Mesothelial cell of epicardium (in vitro differentiated cells): ENCODE measurements at regions not wholly inside any gene's neighbourhood (a gene's known extent, or its start where the extent isn't known, plus 50 kb on each side); places are given as distances from the start of the nearest gene placed in this dataset.

ENCODE experiments used
- DNase-seq, 2 experiments: peaks; one replicate each; pipeline ENCODE4 v3.0.0; 2021; ENCODE audit warnings: low spot score in 2 of 2; ENCODE audit not compliant: unreplicated experiment in 2 of 2
- H3K27ac Mint-ChIP-seq: 2 replicates; pipeline ENCODE4 v1.8.0; 2021; ENCODE audit warnings: mixed read lengths
- H3K27me3 Mint-ChIP-seq: 2 replicates; pipeline ENCODE4 v1.8.0; 2021; ENCODE audit warnings: low read depth, mixed read lengths
- H3K36me3 Mint-ChIP-seq: 2 replicates; pipeline ENCODE4 v1.8.0; 2021; ENCODE audit warnings: mixed read lengths
- H3K4me1 Mint-ChIP-seq: 2 replicates; pipeline ENCODE4 v1.8.0; 2021; ENCODE audit warnings: mixed read lengths
- H3K4me3 Mint-ChIP-seq: 2 replicates; pipeline ENCODE4 v1.8.0; 2021; ENCODE audit warnings: mild to moderate bottlenecking, moderate library complexity, mixed read lengths
- H3K9me3 Mint-ChIP-seq: 2 replicates; pipeline ENCODE4 v1.8.0; 2021; ENCODE audit warnings: mixed read lengths
- CTCF ChIP-seq: fragments of 200-600 bp; sonication (generic); IDR thresholded peaks from one replicate; pipeline ENCODE4 v1.5.0; 2021; ENCODE audit warnings: antibody characterized with exemption; ENCODE audit not compliant: unreplicated experiment

- Mint-ChIP-seq H3K27ac (no peak overlapping the region), H3K27me3 (peaks cover 16% of the 10 kb centered on the region), H3K4me1 (no peaks in the 10 kb centered on the region), H3K9me3 (peaks cover 27% of the 10 kb centered on the region), H3K36me3 (no peaks in the 10 kb centered on the region), H3K4me3 (no peak overlapping the region)
- no peak for DNase-seq
- TF ChIP-seq CTCF: no peak
Observed at GRCh38 chr2:96438589-96438988, 66.6 kb downstream of the NEURL3 start.

- peaks cover 23% of the 10 kb centered on the region for H3K9me3 Mint-ChIP-seq
- peaks cover 13% of the 10 kb centered on the region for H3K27me3 Mint-ChIP-seq
- H3K4me3 Mint-ChIP-seq: no peak overlapping the region
- no peak for TF ChIP-seq CTCF
- H3K4me1 Mint-ChIP-seq: no peaks in the 10 kb centered on the region
- no peaks in the 10 kb centered on the region for H3K36me3 Mint-ChIP-seq
- no peak overlapping the region for H3K27ac Mint-ChIP-seq
- DNase-seq: no peak
Observed at GRCh38 chr2:96437512-96437911, 67.6 kb downstream of the NEURL3 start.

GRCh38 chr2:96436961-96437360, 68.2 kb downstream of the NEURL3 start:
- DNase-seq: no peak
- H3K27ac Mint-ChIP-seq: no peak overlapping the region
- peaks cover 13% of the 10 kb centered on the region for H3K27me3 Mint-ChIP-seq
- no peaks in the 10 kb centered on the region for H3K4me1 Mint-ChIP-seq
- H3K36me3 Mint-ChIP-seq: no peaks in the 10 kb centered on the region
- peaks cover 23% of the 10 kb centered on the region for H3K9me3 Mint-ChIP-seq
- no peak for TF ChIP-seq CTCF
- no peak overlapping the region for H3K4me3 Mint-ChIP-seq

GRCh38 chr2:96436416-96436815, 68.7 kb downstream of the NEURL3 start:
- no peak for TF ChIP-seq CTCF
- Mint-ChIP-seq H3K36me3 (no peaks in the 10 kb centered on the region), H3K27me3 (peaks cover 13% of the 10 kb centered on the region), H3K4me3 (no peak overlapping the region), H3K27ac (no peak overlapping the region), H3K4me1 (no peaks in the 10 kb centered on the region), H3K9me3 (peaks cover 23% of the 10 kb centered on the region)
- no peak for DNase-seq

- no peaks in the 10 kb centered on the region for H3K36me3 Mint-ChIP-seq
- TF ChIP-seq CTCF: no peak
- no peak overlapping the region for H3K27ac Mint-ChIP-seq
- peaks cover 39% of the 10 kb centered on the region for H3K27me3 Mint-ChIP-seq
- H3K4me3 Mint-ChIP-seq: no peak overlapping the region
- peaks cover 7% of the 10 kb centered on the region for H3K9me3 Mint-ChIP-seq
- DNase-seq: no peak
- H3K4me1 Mint-ChIP-seq: no peaks in the 10 kb centered on the region
Observed at GRCh38 chr2:96431319-96431718, 73.8 kb downstream of the NEURL3 start.

GRCh38 chr2:96430394-96430988, 74.7 kb downstream of the NEURL3 start:
- peaks cover 7% of the 10 kb centered on the region for H3K9me3 Mint-ChIP-seq
- no peak overlapping the region for H3K27ac Mint-ChIP-seq
- DNase-seq: no peak
- H3K27me3 Mint-ChIP-seq: peaks cover 42% of the 10 kb centered on the region
- TF ChIP-seq CTCF: no peak
- no peaks in the 10 kb centered on the region for H3K4me1 Mint-ChIP-seq
- H3K36me3 Mint-ChIP-seq: no peaks in the 10 kb centered on the region
- H3K4me3 Mint-ChIP-seq: no peak overlapping the region
